ENCODE measurements at regions not wholly inside any gene's neighbourhood (a gene's known extent, or its start where the extent isn't known, plus 50 kb on each side); places are given as distances from the start of the nearest gene placed in this dataset.
"Not testable (repeated sequence)": the region's sequence is repeated elsewhere in the genome, so short reads cannot be mapped to it uniquely, and the experiment has no call there.

DNA sequence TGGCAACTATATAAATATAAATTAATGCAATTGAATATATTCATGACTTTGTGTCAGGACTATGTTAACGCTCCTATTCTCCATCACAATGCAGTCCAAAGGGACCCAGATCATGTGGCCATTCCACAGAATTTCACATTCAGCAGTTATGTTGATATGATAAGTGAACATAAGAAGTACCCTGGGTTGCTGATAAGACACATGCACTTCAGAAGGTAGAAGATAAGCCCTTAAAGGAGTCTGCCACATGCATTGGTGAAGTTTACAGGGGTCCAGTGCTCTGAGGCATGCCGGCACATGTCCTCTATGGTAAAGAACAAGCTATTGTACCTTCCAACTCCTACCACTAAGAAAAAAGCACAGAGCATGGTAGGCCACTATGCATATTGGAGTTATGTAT, 76.4 kb downstream of the PHAX start:
- DNase-seq (ENCODE audit: low read depth in 4 of 4, low spot score in 1 of 4) = no peak

GRCh38 chr5:126680191-126680817, 79.6 kb downstream of the PHAX start:
- DNase-seq (ENCODE audit: low read depth in 4 of 4, low spot score in 1 of 4) = no peak

- not testable (repeated sequence) for DNase-seq (ENCODE audit: low read depth in 4 of 4, low spot score in 1 of 4)
Observed at GRCh38 chr5:126681314-126681713, 80.6 kb downstream of the PHAX start.

DNA sequence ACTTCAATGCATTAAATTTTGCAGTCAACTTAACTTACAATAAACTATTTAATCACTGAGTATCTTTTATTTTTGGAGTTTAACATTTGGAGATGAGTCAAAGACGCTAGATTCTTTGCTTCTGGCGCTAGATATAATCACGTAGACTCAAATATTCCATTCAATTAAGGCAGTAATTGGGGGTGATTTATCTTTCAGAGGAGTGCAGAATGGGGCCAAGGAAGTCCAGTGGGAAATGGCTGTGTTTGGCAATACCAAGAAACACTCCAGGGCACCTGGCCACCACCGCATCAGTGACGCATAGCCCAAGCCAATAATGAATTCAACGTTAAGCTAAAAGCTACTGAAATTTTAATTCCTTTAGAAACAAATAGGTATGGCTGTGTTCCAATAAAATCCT, 81.2 kb downstream of the PHAX start:
- DNase-seq (ENCODE audit: low read depth in 4 of 4, low spot score in 1 of 4) = no peak

DNA sequence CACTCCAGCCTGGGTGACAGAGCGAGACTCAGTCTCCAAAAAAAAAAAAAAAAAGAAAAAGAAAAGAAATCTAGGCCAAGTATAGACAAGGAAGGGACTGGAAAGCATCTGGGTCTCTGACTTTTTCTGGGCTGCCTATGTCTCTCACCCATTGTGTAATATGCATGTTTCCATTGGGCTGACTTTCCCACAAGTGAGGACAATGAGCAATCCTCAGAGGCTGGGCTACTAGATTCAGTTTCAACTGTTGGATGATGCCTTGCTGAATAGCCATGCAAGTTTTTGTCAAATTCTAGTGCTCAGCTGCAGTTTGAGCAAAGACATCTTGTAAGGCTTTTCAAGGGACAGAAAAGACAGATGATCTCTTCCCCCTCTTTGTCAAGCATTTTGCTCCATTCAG, 82.1 kb downstream of the PHAX start:
- DNase-seq (ENCODE audit: low read depth in 4 of 4, low spot score in 1 of 4) = no peak

DNA sequence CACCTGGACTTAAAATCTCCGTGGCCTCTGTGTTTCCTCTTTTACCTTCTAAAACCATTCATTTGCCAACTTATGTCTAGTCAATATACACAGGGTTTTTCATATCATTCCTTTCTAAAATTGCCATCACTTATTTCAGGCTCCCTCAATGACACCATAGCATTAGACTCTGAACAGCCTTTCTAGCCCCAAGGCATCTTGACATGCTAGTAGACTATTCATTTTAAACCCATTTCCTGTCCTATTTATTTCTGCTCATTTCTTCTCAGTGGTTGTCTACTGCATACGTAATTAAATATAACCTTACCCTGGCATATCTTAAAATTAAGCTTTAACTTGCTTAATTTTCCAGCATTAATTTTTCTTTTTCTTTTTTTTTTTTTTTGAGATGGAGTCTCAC, 83.2 kb downstream of the PHAX start:
- DNase-seq (ENCODE audit: low read depth in 4 of 4, low spot score in 1 of 4) = no peak

DNA sequence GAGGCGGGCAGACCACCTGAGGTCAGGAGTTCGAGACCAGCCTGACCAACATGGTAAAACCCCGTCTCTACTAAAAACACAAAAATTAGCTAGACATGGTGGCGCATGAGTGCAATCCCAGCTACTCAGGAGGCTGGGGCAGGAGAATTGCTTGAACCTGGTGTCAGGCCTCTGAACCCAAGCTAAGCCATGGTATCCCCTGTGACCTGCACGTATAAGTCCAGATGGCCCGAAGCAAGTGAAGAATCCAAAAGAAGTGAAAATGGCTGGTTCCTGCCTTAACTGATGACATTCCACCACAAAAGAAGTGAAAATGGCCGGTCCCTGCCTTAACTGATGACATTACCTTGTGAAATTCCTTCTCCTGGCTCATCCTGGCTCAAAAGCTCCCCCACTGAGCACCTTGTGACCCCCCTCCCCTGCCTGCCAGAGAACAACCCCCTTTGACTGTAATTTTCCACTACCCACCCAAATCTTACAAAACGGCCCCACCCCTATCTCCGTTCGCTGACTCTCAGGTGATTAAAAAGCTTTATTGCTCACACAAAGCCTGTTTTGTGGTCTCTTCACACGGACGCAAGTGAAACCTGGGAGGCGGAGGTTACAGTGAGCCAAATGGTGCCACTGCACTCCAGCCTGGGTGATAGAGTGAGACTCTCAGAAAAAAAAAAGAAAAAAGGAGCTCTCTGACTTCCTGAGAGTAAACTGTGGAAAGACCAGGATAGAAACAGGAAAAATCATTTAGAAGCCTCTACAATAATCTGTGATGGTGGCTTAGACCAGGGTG, 84.1 kb downstream of the PHAX start:
- peak; percentile 13 to 60 (median 44) for DNase-seq (ENCODE audit: low read depth in 4 of 4, low spot score in 1 of 4)

GRCh38 chr5:126686451-126687126, 85.8 kb downstream of the PHAX start:
- DNase-seq (ENCODE audit: low read depth in 4 of 4, low spot score in 1 of 4) = no peak

- DNase-seq (ENCODE audit: low read depth in 4 of 4, low spot score in 1 of 4) = no peak
Observed at GRCh38 chr5:126692971-126693370, 84.0 kb upstream of the LMNB1 start.

- DNase-seq (ENCODE audit: low read depth in 4 of 4, low spot score in 1 of 4) = no peak
Observed at GRCh38 chr5:126693806-126694205, 83.1 kb upstream of the LMNB1 start.

DNA sequence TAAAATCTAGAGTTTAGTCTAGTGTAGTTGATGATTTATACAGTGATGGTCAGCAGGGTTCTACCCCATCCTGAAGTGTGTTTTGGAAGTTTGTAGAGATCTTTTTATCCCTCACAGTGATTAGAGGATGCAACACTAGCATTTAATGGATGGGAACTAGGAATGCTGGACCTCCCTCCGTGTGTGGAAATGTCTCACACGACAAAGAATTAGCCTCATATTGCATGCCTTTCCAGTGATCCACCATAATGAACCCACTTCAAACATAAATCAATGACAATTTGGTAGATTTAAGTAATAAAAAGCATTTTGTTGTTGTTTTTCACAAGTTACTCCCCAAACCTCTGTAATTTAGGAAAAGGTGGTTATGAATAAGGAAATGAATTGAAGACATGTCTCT, 82.5 kb upstream of the LMNB1 start:
- DNase-seq (ENCODE audit: low read depth in 4 of 4, low spot score in 1 of 4) = no peak

DNA sequence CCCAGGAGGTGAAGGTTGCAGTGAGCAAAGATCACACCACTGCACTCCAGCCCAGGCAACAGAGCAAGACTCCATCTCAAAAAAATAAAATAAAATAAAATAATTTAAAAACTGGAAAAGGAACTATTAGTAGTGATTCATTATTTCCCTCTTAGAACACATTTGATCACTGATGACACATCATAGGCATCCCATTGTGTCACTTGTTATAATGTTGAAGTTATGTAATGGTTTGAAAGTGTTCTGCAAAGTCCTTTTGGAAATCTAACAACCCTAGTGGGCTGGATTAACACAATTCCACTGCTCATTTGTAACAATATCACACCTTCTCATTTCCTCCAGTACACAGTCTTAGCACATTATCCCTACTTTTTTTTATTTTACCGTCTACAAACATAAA, 81.8 kb upstream of the LMNB1 start:
- no peak for DNase-seq (ENCODE audit: low read depth in 4 of 4, low spot score in 1 of 4)

DNA sequence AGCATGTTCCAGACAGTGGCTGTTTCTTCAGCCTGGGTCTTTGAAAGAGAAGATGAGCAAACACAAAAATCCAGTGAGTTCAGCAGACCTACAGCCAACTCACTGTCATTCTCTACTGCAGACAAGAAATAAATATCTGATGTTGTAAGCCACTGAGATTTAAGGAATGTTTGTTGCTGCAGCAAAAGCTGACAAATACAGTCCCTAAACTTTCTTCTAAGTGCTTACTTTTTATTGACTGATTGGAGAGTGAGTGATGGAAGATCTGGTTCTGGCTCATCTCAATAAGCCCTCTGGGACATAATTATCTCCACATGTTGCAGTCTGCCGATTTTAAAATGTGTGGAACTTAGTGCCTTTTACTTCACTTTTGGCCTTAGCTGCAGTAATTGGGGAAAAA, 69.9 kb upstream of the LMNB1 start:
- DNase-seq (ENCODE audit: low read depth in 4 of 4, low spot score in 1 of 4) = no peak

DNA sequence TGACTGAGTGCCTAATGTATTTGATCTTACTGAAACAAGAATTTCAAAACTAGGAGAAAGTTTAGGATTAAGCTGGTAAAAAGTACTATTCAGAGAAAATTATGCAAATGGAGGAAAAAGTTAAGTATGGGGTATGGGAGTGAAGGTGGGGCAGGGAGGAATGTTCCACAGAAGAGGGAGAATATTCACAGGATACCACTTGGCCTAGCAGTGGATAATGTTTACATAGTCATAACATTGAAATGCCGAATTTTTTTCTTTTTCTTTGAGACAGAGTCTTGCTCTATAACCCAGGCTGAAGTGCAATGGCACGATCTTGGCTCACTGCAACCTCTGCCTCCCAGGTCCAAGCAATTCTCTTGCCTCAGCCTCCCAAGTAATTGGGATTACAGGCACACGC, 61.2 kb upstream of the LMNB1 start:
- DNase-seq (ENCODE audit: low read depth in 4 of 4, low spot score in 1 of 4) = no peak

DNA sequence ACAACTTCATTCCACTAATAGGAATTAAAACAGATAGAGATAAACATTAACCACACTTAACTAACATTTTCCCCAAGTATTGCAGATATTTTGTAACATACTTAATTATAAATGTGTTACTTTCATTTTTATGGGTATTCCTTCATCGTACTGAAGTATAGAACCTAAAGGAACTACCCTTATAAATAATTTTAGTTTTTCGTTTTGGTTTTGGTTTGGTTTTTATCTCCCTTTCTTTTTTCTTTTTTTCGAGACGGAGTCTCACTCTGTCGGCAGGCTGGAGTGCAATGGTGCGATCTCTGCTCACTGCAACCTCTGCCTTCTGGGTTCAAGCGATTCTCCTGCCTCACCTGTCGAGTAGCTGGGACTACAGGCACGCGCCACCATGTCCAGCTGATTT, 60.1 kb upstream of the LMNB1 start:
- no peak for DNase-seq (ENCODE audit: low read depth in 4 of 4, low spot score in 1 of 4)

GRCh38 chr5:126718236-126718868, 58.6 kb upstream of the LMNB1 start:
- no peak for DNase-seq (ENCODE audit: low read depth in 4 of 4, low spot score in 1 of 4)

GRCh38 chr5:126720369-126720768, 56.6 kb upstream of the LMNB1 start:
- DNase-seq (ENCODE audit: low read depth in 4 of 4, low spot score in 1 of 4) = no peak

- no peak for DNase-seq (ENCODE audit: low read depth in 4 of 4, low spot score in 1 of 4)
Observed at GRCh38 chr5:126723643-126724042, 53.3 kb upstream of the LMNB1 start.
